NCI-H510A (cell line): ENCODE measurements at regions not wholly inside any gene's neighbourhood (a gene's known extent, or its start where the extent isn't known, plus 50 kb on each side); places are given as distances from the start of the nearest gene placed in this dataset.
"Not testable (repeated sequence)": the region's sequence is repeated elsewhere in the genome, so short reads cannot be mapped to it uniquely, and the experiment has no call there.

ENCODE experiments used
- DNase-seq: peaks from one replicate; lab custom pipeline; 2025; lab: John Stamatoyannopoulos, UW

- no peak for DNase-seq
These were observed 443.0 kb downstream of the PLK2 start for GRCh38 chr5:58016877-58017276.

GRCh38 chr5:58016358-58016757 lies 443.5 kb downstream of the PLK2 start:
- DNase-seq = no peak

- no peak for DNase-seq
These were observed 444.7 kb downstream of the PLK2 start for GRCh38 chr5:58015175-58015574.

DNA sequence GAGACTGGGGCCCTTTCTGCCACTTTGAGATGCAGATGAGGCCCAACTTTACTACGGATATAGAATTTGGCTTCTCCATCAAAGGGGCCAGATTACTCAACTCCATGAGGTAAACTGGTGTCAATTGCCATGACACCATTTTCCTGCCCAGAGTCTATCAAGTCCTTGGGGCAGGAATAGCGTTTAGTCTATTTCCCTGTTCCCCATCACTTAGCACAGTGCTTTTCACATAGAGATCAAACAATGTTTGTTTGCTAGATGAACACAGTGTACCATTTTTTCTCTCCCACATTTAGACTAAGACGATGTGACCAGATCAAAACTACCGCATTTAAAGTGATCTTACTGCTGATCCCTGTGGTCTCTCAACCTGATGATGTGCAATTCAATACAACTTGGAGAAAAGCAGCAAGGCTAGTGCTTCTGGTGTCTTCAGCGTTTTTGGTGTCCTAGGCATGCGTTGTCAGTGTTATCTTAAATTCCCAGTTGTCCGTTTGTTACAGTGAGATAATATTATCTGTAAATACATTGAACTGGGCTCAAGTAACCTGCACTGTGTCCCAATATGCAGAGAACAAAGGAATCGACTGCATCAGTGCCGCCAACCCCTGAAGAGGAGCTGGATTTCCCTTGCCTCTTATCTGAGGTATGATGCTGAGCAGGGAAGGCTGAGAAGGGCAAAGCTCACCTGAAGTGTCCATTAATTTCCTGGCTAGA lies 446.2 kb downstream of the PLK2 start:
- no peak for DNase-seq

GRCh38 chr5:58012801-58013315 lies 447.0 kb downstream of the PLK2 start:
- no peak for DNase-seq

GRCh38 chr5:58012102-58012501 lies 447.8 kb downstream of the PLK2 start:
- DNase-seq = no peak

- DNase-seq = no peak
These were observed 448.6 kb downstream of the PLK2 start for GRCh38 chr5:58011301-58011700.

GRCh38 chr5:58009754-58010153 lies 450.1 kb downstream of the PLK2 start:
- DNase-seq = no peak

GRCh38 chr5:58002323-58002722 lies 457.6 kb downstream of the PLK2 start:
- no peak for DNase-seq

GRCh38 chr5:57993866-57994265 lies 466.0 kb downstream of the PLK2 start:
- DNase-seq = no peak

- no peak for DNase-seq
These were observed 470.5 kb downstream of the PLK2 start for GRCh38 chr5:57989378-57989777.

DNA sequence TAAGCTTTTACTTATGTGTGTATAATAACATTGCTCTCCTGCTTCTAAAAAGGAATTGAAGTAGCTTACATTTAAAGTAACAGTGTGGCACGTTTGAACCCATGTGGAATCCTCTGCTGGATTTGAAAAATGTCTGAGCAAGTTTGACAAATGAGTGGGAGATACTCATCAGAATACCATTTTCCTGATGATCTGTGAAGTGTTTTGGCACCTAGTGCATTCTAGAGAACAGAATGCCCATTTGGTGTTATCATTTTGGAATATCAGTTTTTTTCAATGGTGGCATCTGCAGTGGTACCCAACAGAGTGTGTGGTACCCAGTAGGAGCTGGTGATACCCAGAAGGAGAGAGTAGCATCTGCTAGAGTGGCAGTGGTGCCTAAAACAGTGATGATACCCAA lies 471.1 kb downstream of the PLK2 start:
- DNase-seq = no peak

DNA sequence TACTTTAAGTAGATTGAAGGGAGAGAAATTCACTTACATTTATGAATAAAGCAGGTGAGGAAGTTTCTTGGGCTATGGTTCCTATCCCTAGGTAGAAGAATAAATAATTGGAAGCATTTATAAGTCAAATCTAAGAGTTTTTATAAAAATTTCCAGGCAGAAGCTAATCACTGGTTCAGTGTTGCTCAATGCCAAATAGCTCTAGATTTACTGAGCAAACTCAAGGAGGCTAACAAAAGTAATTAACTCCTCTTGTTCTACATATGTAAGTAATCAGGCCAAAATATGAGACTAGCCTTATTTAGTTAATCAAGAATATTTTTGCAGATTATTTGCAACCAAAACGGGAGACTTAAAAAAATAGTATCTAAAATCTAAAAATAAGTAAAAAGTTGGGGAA lies 472.3 kb downstream of the PLK2 start:
- DNase-seq = no peak

DNA sequence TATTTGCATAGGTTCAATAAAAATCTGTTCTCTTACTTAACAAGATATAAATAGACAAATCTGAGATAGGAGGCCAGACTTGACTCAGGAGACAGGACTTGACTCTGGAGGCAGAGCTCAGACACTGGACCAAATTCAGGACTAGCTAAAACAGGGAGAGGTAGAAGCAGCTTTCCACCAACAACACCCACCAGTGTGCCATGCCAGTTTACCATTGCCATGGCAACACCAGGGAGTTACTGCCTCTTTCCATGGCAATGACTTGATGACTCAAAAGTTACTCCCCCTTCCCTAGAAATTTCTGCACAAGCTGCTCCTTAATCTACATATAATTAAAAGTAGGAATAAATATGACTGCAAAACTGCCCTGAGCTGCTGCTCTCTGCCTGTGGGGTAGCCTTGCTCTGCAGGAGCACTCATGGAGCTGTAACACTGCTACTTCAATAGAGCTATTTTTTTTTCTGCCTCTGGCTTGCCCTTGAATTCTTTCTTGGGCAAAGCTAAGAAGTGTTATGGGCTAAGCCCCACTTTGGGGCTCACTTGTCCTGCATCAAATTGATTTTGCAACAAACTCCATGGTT lies 473.0 kb downstream of the PLK2 start:
- DNase-seq = no peak

DNA sequence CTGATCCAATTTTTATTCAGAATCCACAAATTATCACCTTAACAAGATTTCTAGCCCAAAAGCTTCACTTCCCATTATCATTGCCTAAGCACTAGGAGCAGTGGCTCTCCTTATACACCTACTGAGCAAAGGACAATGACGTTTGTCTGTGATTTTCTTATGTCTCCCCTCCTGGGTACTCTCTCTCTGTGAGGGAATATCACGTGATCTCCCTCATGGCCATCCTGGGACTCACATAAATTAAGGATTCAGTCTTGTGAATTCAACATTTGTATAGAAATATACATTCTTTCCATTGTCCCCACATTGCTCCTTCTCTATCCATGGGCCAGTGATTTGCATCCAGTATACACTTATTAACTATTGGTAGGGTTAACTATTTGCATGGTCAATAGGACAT lies 476.5 kb downstream of the PLK2 start:
- DNase-seq = no peak

GRCh38 chr5:57979671-57980070 lies 480.2 kb downstream of the PLK2 start:
- no peak for DNase-seq

GRCh38 chr5:57976506-57976905 lies 483.4 kb downstream of the PLK2 start:
- no peak for DNase-seq

GRCh38 chr5:57972099-57972498 lies 487.8 kb downstream of the PLK2 start:
- not testable (repeated sequence) for DNase-seq

- no peak for DNase-seq
These were observed 478.0 kb upstream of the ACTBL2 start for GRCh38 chr5:57960569-57960968.

GRCh38 chr5:57956636-57957035 lies 474.0 kb upstream of the ACTBL2 start:
- no peak for DNase-seq

DNA sequence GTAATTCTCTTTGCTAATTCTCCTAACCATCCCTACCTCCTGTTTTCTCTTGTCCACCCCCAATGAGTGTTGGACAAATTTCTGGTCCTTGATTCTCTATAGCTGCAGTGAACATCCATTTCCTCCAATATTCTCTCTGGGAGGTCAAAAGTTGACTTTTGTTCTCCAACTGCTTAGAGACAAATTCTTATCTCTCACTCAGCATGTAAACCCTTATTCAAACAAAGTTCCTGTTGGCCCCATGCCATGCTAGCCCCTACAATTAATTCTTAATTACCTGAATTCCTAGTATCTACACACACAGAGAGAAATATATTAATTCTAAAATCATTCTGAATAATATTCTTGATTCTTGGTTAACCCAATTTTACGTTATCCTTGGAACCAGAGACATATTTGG lies 472.9 kb upstream of the ACTBL2 start:
- DNase-seq = no peak

DNA sequence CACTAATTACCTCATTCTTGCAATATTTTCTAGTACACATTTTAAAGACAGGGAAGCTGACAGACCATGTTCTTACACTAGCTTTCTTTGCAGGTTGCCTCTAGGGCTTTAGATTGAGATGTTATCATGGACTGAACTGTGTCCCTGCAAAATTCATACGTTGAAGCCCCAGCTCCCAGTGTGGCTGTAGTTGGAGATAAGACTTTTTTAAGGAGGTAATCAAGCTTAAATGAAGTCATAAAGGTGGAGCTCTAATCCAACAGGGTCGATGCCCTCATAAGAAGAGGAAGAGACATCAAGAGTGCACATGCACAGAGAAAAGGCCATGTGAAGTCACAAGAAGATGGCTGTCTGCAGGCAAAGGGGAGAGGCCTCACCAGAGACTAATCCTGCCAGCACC lies 471.2 kb upstream of the ACTBL2 start:
- no peak for DNase-seq

DNA sequence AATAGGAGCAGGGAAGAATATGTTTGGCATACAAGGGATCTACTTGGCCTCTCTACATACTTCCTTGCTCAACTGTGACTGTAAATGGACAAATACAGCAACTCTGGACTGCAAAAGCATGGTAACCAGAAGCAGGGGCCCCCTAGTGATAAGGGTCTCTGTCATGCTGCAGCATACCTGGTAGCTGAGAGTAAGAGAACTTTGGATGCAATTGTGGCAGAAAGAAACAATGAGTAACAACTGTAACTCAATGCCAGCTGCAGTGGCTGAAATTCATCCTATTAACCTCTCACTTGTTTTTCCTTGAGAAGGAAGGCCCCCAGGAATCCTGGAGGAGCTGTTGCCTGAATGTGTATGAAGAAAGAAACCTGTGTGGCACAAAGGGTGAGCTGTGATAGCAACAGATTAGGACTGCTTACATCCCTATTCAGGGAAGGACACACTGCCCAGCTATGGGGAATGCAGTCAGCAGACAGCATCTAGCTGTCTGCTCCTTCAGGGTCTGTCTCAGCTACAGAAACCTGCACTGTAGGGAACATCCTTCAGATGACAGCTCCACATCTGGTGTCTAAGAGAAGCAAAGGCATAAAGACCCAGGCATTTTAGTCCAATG lies 468.1 kb upstream of the ACTBL2 start:
- no peak for DNase-seq
